CD4-positive, alpha-beta T cell (primary cell): ENCODE measurements at regions not wholly inside any gene's neighbourhood (a gene's known extent, or its start where the extent isn't known, plus 50 kb on each side); places are given as distances from the start of the nearest gene placed in this dataset.
A peak's percentile ranks its signal among the peaks of the same experiment; 100 is the strongest.

ENCODE experiments used
- ATAC-seq: fragments of 200-7000 bp; cut with Tn5 transposase; one replicate; pipeline ENCODE4 v1.10.0; 2022; ENCODE audit warnings: mild to moderate bottlenecking; ENCODE audit not compliant: poor library complexity
- CTCF ChIA-PET: fragments of 350-600 bp; sonication (Branson Sonifier 250); formaldehyde crosslinking; loops from one replicate; lab custom pipeline; 2021; ENCODE audit warnings: antibody characterized with exemption, inconsistent platforms; lab: Charles Lee
- POLR2A ChIA-PET: fragments of 350-600 bp; sonication (Branson Sonifier 250); formaldehyde crosslinking; loops from one replicate; lab custom pipeline; 2021; ENCODE audit warnings: antibody characterized with exemption, inconsistent platforms; lab: Charles Lee
- DNase-seq, 14 experiments: peaks; one replicate each; pipeline ENCODE4 v3.0.0-alpha.2; 2013 to 2020; ENCODE audit warnings: mixed read lengths in 2 of 14
- H3K27ac ChIP-seq, 2 donors: one replicate each; pipeline versions ENCODE4 v1.5.1 to v1.7.0; 2013; ENCODE audit warnings: low read length in 2 of 2, low read depth in 1 of 2, mild to moderate bottlenecking in 1 of 2
- H3K27me3 ChIP-seq, 2 experiments: 1 replicate in 1 of 2; 2 replicates in 1 of 2; pipeline versions ENCODE4 v1.6.1 to v1.7.0; 2013; ENCODE audit warnings: low read length in 2 of 2, control low read depth in 1 of 2, mild to moderate bottlenecking in 1 of 2, moderate library complexity in 1 of 2; ENCODE audit not compliant: insufficient read depth in 2 of 2, control insufficient read depth in 1 of 2
- H3K36me3 ChIP-seq: one replicate; pipeline ENCODE4 v1.6.1; 2013; ENCODE audit warnings: low read length, control low read depth; ENCODE audit not compliant: insufficient read depth
- H3K4me1 ChIP-seq: one replicate; pipeline ENCODE4 v1.6.1; 2013; ENCODE audit warnings: low read length, control low read depth; ENCODE audit not compliant: insufficient read depth
- H3K4me3 ChIP-seq: one replicate; pipeline ENCODE4 v1.5.1; 2013; ENCODE audit warnings: mild to moderate bottlenecking, low read length, moderate library complexity
- H3K9me3 ChIP-seq, 2 experiments: 1 replicate in 1 of 2; 2 replicates in 1 of 2; pipeline versions ENCODE4 v1.6.1 to v1.7.0; 2013; ENCODE audit warnings: low read length in 2 of 2, mild to moderate bottlenecking in 2 of 2, control low read depth in 1 of 2, moderate library complexity in 1 of 2; ENCODE audit not compliant: control insufficient read depth in 1 of 2, insufficient read depth in 1 of 2
- H3K27ac Mint-ChIP-seq: one replicate; pipeline ENCODE4 v1.8.0; 2020; ENCODE audit warnings: mixed read lengths
- H3K27me3 Mint-ChIP-seq: one replicate; pipeline ENCODE4 v1.8.0; 2021; ENCODE audit warnings: mixed read lengths
- H3K36me3 Mint-ChIP-seq: one replicate; pipeline ENCODE4 v1.8.0; 2021; ENCODE audit warnings: low read depth, mixed read lengths
- H3K4me1 Mint-ChIP-seq: one replicate; pipeline ENCODE4 v1.8.0; 2021; ENCODE audit warnings: low read depth, mixed read lengths
- H3K4me3 Mint-ChIP-seq: one replicate; pipeline ENCODE4 v1.8.0; 2020; ENCODE audit warnings: mild to moderate bottlenecking, mixed read lengths
- H3K9me3 Mint-ChIP-seq: one replicate; pipeline ENCODE4 v1.8.0; 2020; ENCODE audit warnings: mixed read lengths
- CTCF ChIP-seq: fragments of 200-600 bp; IDR thresholded peaks from one replicate; pipeline ENCODE4 v1.8.0; 2022; ENCODE audit warnings: antibody characterized with exemption, mild to moderate bottlenecking
- intact Hi-C, 2 experiments: fragments of 100-400 bp; cut with DNase I in 1 of 2; cut with micrococcal nuclease in 1 of 2; formaldehyde crosslinking; loops; one replicate each; pipeline versions ENCODE4 v1.15.1 to v1.9.0; 2023 to 2025; cut with DNase I, micrococcal nuclease

GRCh38 chr18:53909668-53910067 lies 314.8 kb downstream of the MBD2 start:
- H3K4me3 Mint-ChIP-seq: no peak overlapping the region
- no peaks in the 10 kb centered on the region for H3K9me3 Mint-ChIP-seq
- ChIA-PET POLR2A (no interaction called here), CTCF (no interaction called here)
- Histone ChIP-seq H3K9me3 (peaks cover 0 to under 1% of the 10 kb centered on the region in 2 experiments), H3K27ac (no peak overlapping the region), H3K36me3 (no peaks in the 10 kb centered on the region), H3K4me3 (no peak overlapping the region), H3K27me3 (peaks cover 0 to 2% of the 10 kb centered on the region in 2 experiments), H3K4me1 (no peaks in the 10 kb centered on the region)
- no peak overlapping the region for H3K27ac Mint-ChIP-seq
- ATAC-seq: no peak
- intact Hi-C loops: no loop called here
- DNase-seq: peak in 3 of 14 experiments; percentile 1 to 29 (median 13)
- H3K27me3 Mint-ChIP-seq: no peaks in the 10 kb centered on the region
- TF ChIP-seq CTCF: peak; percentile 15
- H3K36me3 Mint-ChIP-seq: no peaks in the 10 kb centered on the region
- no peaks in the 10 kb centered on the region for H3K4me1 Mint-ChIP-seq

- H3K27me3 ChIP-seq: peaks cover 0 to 2% of the 10 kb centered on the region in 2 experiments
- Mint-ChIP-seq H3K9me3 (no peaks in the 10 kb centered on the region), H3K36me3 (no peaks in the 10 kb centered on the region), H3K27me3 (no peaks in the 10 kb centered on the region), H3K4me3 (no peak overlapping the region), H3K4me1 (no peaks in the 10 kb centered on the region), H3K27ac (no peak overlapping the region)
- H3K4me1 ChIP-seq: no peaks in the 10 kb centered on the region
- peaks cover 0 to 4% of the 10 kb centered on the region in 2 experiments for H3K9me3 ChIP-seq
- no peaks in the 10 kb centered on the region for H3K36me3 ChIP-seq
- ChIA-PET CTCF (no interaction called here), POLR2A (no interaction called here)
- no peak for TF ChIP-seq CTCF
- no peak overlapping the region for H3K4me3 ChIP-seq
- ATAC-seq: no peak
- DNase-seq: no peak
- intact Hi-C loops: no loop called here
- no peak overlapping the region for H3K27ac ChIP-seq
Measured at GRCh38 chr18:53907921-53908320, 316.5 kb downstream of the MBD2 start.

- no peaks in the 10 kb centered on the region for H3K4me1 ChIP-seq
- no peak for DNase-seq
- peaks cover 0 to 4% of the 10 kb centered on the region in 2 experiments for H3K9me3 ChIP-seq
- Mint-ChIP-seq H3K4me1 (no peaks in the 10 kb centered on the region), H3K27me3 (no peaks in the 10 kb centered on the region), H3K27ac (no peak overlapping the region), H3K9me3 (no peaks in the 10 kb centered on the region), H3K36me3 (no peaks in the 10 kb centered on the region), H3K4me3 (no peak overlapping the region)
- H3K27ac ChIP-seq: no peak overlapping the region
- H3K4me3 ChIP-seq: no peak overlapping the region
- CTCF ChIA-PET: no interaction called here
- no peak for TF ChIP-seq CTCF
- H3K27me3 ChIP-seq: peaks cover 0 to 2% of the 10 kb centered on the region in 2 experiments
- intact Hi-C loops: no loop called here
- no peak for ATAC-seq
- POLR2A ChIA-PET: no interaction called here
- H3K36me3 ChIP-seq: no peaks in the 10 kb centered on the region
Measured at GRCh38 chr18:53906681-53907080, 317.8 kb downstream of the MBD2 start.
